Neural progenitor cell (in vitro differentiated cells): ENCODE measurements at regions not wholly inside any gene's neighbourhood (a gene's known extent, or its start where the extent isn't known, plus 50 kb on each side); places are given as distances from the start of the nearest gene placed in this dataset.

Experiments
- DNase-seq: peaks from one replicate; pipeline ENCODE4 v3.0.0-alpha.2; 2016; ENCODE audit warnings: low spot score
- H2AFZ ChIP-seq: fragments of 200-600 bp; sonication (generic); replicated peaks from 2 replicates; pipeline ENCODE4 v1.6.1; 2016; ENCODE audit warnings: antibody characterized with exemption
- H3F3A ChIP-seq: fragments of 200-600 bp; sonication (generic); 2 replicates; pipeline ENCODE4 v1.6.1; 2016; ENCODE audit warnings: antibody characterized with exemption, low read depth
- H3K27ac ChIP-seq: fragments of 200-600 bp; sonication (generic); 2 replicates; pipeline ENCODE4 v1.5.1; 2016; ENCODE audit warnings: mild to moderate bottlenecking
- H3K27me3 ChIP-seq: fragments of 200-600 bp; sonication (generic); 2 replicates; pipeline ENCODE4 v1.6.1; 2016; ENCODE audit warnings: mild to moderate bottlenecking, moderate library complexity
- H3K36me3 ChIP-seq: fragments of 200-600 bp; sonication (generic); 2 replicates; pipeline ENCODE4 v1.5.1; 2016
- H3K4me1 ChIP-seq: fragments of 200-600 bp; sonication (generic); 2 replicates; pipeline ENCODE4 v1.6.1; 2016; ENCODE audit warnings: mixed run types
- H3K4me2 ChIP-seq: fragments of 200-600 bp; sonication (generic); 2 replicates; pipeline ENCODE4 v1.6.1; 2016
- H3K4me3 ChIP-seq: fragments of 200-600 bp; sonication (generic); 2 replicates; pipeline ENCODE4 v1.5.1; 2016
- H3K79me2 ChIP-seq: fragments of 200-600 bp; sonication (generic); 2 replicates; pipeline ENCODE4 v1.6.1; 2016; ENCODE audit warnings: low read depth
- H3K9ac ChIP-seq: fragments of 200-600 bp; sonication (generic); 2 replicates; pipeline ENCODE4 v1.6.1; 2016
- H3K9me3 ChIP-seq: fragments of 200-600 bp; sonication (generic); 2 replicates; pipeline ENCODE4 v1.5.1; 2016; ENCODE audit warnings: low read depth
- H4K20me1 ChIP-seq: fragments of 200-600 bp; sonication (generic); 2 replicates; pipeline ENCODE4 v1.6.1; 2016; ENCODE audit warnings: low read depth
- H3K27ac Mint-ChIP-seq: 3 replicates; pipeline ENCODE4 v1.8.0; 2021; ENCODE audit warnings: mixed read lengths
- H3K27me3 Mint-ChIP-seq: 2 replicates; pipeline ENCODE4 v1.8.0; 2022; ENCODE audit warnings: low read depth, mild to moderate bottlenecking, inconsistent platforms, moderate library complexity, mixed read lengths; ENCODE audit not compliant: insufficient read depth
- H3K36me3 Mint-ChIP-seq: 3 replicates; pipeline ENCODE4 v1.8.0; 2021; ENCODE audit warnings: mixed read lengths
- H3K4me1 Mint-ChIP-seq: 3 replicates; pipeline ENCODE4 v1.8.0; 2021; ENCODE audit warnings: mixed read lengths
- H3K4me3 Mint-ChIP-seq: 3 replicates; pipeline ENCODE4 v1.8.0; 2021; ENCODE audit warnings: mild to moderate bottlenecking, moderate library complexity, mixed read lengths
- H3K9me3 Mint-ChIP-seq: 3 replicates; pipeline ENCODE4 v1.8.0; 2020; ENCODE audit warnings: mixed read lengths
- CTCF ChIP-seq: fragments of 200-600 bp; sonication (generic); IDR thresholded peaks from 2 replicates; pipeline ENCODE4 v1.5.1; 2017; ENCODE audit warnings: antibody characterized with exemption, mild to moderate bottlenecking
- EZH2 ChIP-seq: fragments of 200-600 bp; sonication (generic); IDR thresholded peaks from 2 replicates; pipeline ENCODE4 v1.6.1; 2017; ENCODE audit warnings: antibody characterized with exemption, mild to moderate bottlenecking, moderate library complexity
- EZH2phosphoT487 ChIP-seq: fragments of 200-600 bp; sonication (generic); IDR thresholded peaks from 2 replicates; pipeline ENCODE4 v1.6.1; 2017; ENCODE audit warnings: antibody characterized with exemption

DNA sequence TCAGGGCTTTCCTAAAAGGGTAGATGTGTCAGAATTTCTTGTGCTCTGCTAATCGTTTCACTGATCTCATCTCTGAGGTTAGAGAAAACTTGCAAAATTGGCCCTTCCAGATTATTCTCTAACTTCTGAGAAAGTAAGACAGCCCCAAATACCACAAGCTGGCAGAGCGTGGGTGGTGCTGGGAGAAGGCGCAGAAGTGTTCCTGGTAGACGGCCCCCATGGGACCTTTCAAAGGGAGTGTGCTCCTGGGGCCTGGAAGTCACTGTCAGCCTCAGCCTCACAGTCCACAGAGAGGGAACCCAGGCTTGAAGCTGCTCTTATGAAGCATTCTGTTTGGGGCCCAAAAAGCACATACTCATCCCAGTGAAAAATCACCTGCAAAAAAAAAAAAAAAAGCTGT, 86.5 kb upstream of the PFN2 start:
- Histone ChIP-seq H3K79me2 (no peaks in the 10 kb centered on the region), H3K27me3 (peaks cover 4% of the 10 kb centered on the region), H3K36me3 (no peaks in the 10 kb centered on the region), H3F3A (no peaks in the 10 kb centered on the region), H3K27ac (no peak overlapping the region), H3K4me1 (peaks cover 20% of the 10 kb centered on the region), H3K4me2 (no peak overlapping the region), H3K4me3 (no peak overlapping the region), H3K9ac (no peak overlapping the region), H4K20me1 (no peaks in the 10 kb centered on the region), H2AFZ (peak overlapping the region; percentile 26), H3K9me3 (no peaks in the 10 kb centered on the region)
- H3K36me3 Mint-ChIP-seq: no peaks in the 10 kb centered on the region
- H3K9me3 Mint-ChIP-seq: no peaks in the 10 kb centered on the region
- no peak overlapping the region for H3K27ac Mint-ChIP-seq
- no peak for DNase-seq
- no peak for TF ChIP-seq CTCF
- no peak for TF ChIP-seq EZH2
- no peak for TF ChIP-seq EZH2phosphoT487
- peaks cover 22% of the 10 kb centered on the region for H3K4me1 Mint-ChIP-seq
- no peaks in the 10 kb centered on the region for H3K27me3 Mint-ChIP-seq
- H3K4me3 Mint-ChIP-seq: no peak overlapping the region

DNA sequence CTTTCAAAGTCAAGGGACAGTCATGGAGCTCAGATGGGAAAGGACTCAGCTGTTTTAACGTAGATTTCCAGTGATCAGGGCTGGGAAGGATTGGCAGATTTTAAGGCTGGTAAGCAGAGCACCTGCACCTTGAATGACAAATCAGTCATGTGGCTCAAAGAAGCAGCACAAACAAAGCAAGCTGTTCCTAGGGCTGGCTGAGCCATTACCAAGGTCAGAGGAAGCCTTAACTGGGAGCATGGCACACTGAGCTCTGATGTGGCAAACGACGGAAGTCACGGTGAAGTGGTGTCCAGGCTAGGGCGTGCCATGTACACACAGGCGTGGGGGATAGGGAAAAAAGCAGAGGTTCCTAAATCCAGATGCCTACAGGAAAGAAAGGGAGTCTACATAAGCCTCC, 84.6 kb upstream of the PFN2 start:
- peaks cover 4% of the 10 kb centered on the region for H3K27me3 ChIP-seq
- H3K9me3 Mint-ChIP-seq: no peaks in the 10 kb centered on the region
- no peak overlapping the region for H2AFZ ChIP-seq
- no peaks in the 10 kb centered on the region for H4K20me1 ChIP-seq
- H3K4me1 ChIP-seq: peaks cover 11% of the 10 kb centered on the region
- no peak overlapping the region for H3K4me3 ChIP-seq
- H3F3A ChIP-seq: no peaks in the 10 kb centered on the region
- H3K4me1 Mint-ChIP-seq: peaks cover 12% of the 10 kb centered on the region
- TF ChIP-seq CTCF (no peak), EZH2 (no peak), EZH2phosphoT487 (no peak)
- H3K79me2 ChIP-seq: no peaks in the 10 kb centered on the region
- no peaks in the 10 kb centered on the region for H3K36me3 ChIP-seq
- H3K9me3 ChIP-seq: no peaks in the 10 kb centered on the region
- no peaks in the 10 kb centered on the region for H3K36me3 Mint-ChIP-seq
- no peak overlapping the region for H3K27ac Mint-ChIP-seq
- H3K4me3 Mint-ChIP-seq: no peak overlapping the region
- no peaks in the 10 kb centered on the region for H3K27me3 Mint-ChIP-seq
- H3K9ac ChIP-seq: no peak overlapping the region
- H3K4me2 ChIP-seq: no peak overlapping the region
- H3K27ac ChIP-seq: no peak overlapping the region
- no peak for DNase-seq

GRCh38 chr3:150054635-150055034, 83.9 kb upstream of the PFN2 start:
- Mint-ChIP-seq H3K4me3 (no peak overlapping the region), H3K36me3 (no peaks in the 10 kb centered on the region), H3K27me3 (no peaks in the 10 kb centered on the region), H3K4me1 (peaks cover 12% of the 10 kb centered on the region), H3K9me3 (no peaks in the 10 kb centered on the region), H3K27ac (no peak overlapping the region)
- H3K4me1 ChIP-seq: peaks cover 6% of the 10 kb centered on the region
- no peaks in the 10 kb centered on the region for H3K9me3 ChIP-seq
- H3K36me3 ChIP-seq: no peaks in the 10 kb centered on the region
- DNase-seq: no peak
- peaks cover 4% of the 10 kb centered on the region for H3K27me3 ChIP-seq
- no peak overlapping the region for H3K9ac ChIP-seq
- H3K27ac ChIP-seq: no peak overlapping the region
- TF ChIP-seq CTCF: no peak
- no peak for TF ChIP-seq EZH2phosphoT487
- no peak for TF ChIP-seq EZH2
- no peak overlapping the region for H3K4me3 ChIP-seq
- no peaks in the 10 kb centered on the region for H3F3A ChIP-seq
- no peaks in the 10 kb centered on the region for H3K79me2 ChIP-seq
- H4K20me1 ChIP-seq: no peaks in the 10 kb centered on the region
- H2AFZ ChIP-seq: no peak overlapping the region
- H3K4me2 ChIP-seq: no peak overlapping the region

- DNase-seq: no peak
- peaks cover 6% of the 10 kb centered on the region for H3K4me1 Mint-ChIP-seq
- Histone ChIP-seq H3K4me3 (no peak overlapping the region), H3K79me2 (no peaks in the 10 kb centered on the region), H2AFZ (no peak overlapping the region), H3K9ac (no peak overlapping the region), H4K20me1 (no peaks in the 10 kb centered on the region), H3K27ac (no peak overlapping the region), H3K27me3 (no peaks in the 10 kb centered on the region), H3K36me3 (no peaks in the 10 kb centered on the region), H3K4me1 (no peaks in the 10 kb centered on the region), H3F3A (no peaks in the 10 kb centered on the region), H3K9me3 (no peaks in the 10 kb centered on the region), H3K4me2 (no peak overlapping the region)
- H3K9me3 Mint-ChIP-seq: peaks cover under 1% of the 10 kb centered on the region
- H3K4me3 Mint-ChIP-seq: no peak overlapping the region
- no peaks in the 10 kb centered on the region for H3K36me3 Mint-ChIP-seq
- no peaks in the 10 kb centered on the region for H3K27me3 Mint-ChIP-seq
- no peak for TF ChIP-seq CTCF
- TF ChIP-seq EZH2phosphoT487: no peak
- no peak for TF ChIP-seq EZH2
- no peak overlapping the region for H3K27ac Mint-ChIP-seq
These were observed 79.8 kb upstream of the PFN2 start for GRCh38 chr3:150050510-150050909.
